ENCODE measurements at regions not wholly inside any gene's neighbourhood (a gene's known extent, or its start where the extent isn't known, plus 50 kb on each side); places are given as distances from the start of the nearest gene placed in this dataset.

DNA sequence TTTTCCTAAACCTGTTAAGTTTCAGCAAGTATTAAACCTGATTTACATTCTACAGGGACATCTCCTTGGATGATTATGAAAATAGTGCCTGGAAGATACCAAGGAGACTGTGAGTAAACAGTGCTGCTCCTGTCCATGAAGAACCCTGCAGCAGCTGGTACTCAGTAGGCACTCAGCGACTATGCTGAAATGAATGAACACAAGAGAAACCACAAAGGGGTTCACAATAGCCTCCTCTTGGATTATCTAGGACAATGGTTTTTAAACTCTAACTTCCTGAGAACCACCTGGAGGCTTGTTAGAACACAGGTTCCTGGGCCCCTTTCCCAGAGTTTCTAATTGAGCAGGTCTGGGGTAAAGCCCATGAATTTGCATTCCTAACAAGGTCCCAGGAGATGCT is 488.4 kb upstream of the UBE2E2 start (continued):
- TF ChIP-seq ZNF274 (IDR thresholded peaks at IDR 0.05; ENCODE audit: borderline replicate concordance, extremely low read depth, low read length) = no peak

DNA sequence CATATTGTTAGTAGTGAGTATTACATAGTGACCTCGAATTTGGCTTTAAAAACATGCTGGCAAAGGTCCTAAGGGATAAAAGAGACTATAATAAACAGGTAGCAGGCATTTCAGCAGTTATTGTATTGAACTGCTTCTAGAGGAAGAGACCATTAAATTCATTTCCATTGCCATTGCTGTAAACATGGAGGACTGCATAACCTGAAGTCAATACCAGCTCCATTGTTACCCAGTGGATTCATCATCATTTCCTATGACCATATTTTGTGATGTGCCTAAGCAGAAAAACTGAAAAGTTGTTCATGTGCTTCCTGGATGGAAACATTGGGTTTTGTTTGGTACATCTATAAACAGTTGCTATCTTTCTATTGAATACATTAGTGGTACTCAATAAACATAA is 482.5 kb upstream of the UBE2E2 start:
- H3K4me3 ChIP-seq (ENCODE audit: extremely low read depth in 1 of 4, insufficient read depth in 2 of 4, low read depth in 3 of 4, low read length in 4 of 4) = no peak overlapping the region
- no peak overlapping the region for H3K23ac ChIP-seq (ENCODE audit: insufficient read length)
- H3K9ac ChIP-seq (replicated peaks in 1 of 4; ENCODE audit: extremely low read depth in 1 of 4, low read depth in 3 of 4, low read length in 3 of 4) = no peak overlapping the region
- H2BK12ac ChIP-seq (ENCODE audit: low read depth, low read length) = no peak overlapping the region
- H3K27me3 ChIP-seq (replicated peaks in 1 of 4; ENCODE audit: control insufficient read depth in 3 of 4, extremely low read depth in 1 of 4, insufficient read depth in 3 of 4, low read length in 3 of 4) = no peaks in the 10 kb centered on the region
- H4K5ac ChIP-seq (ENCODE audit: insufficient read length, low read depth, low read length) = no peak overlapping the region
- H3K79me2 ChIP-seq (ENCODE audit: control insufficient read depth in 1 of 2, insufficient read depth in 2 of 2, low read length in 2 of 2) = no peaks in the 10 kb centered on the region
- H3K27ac ChIP-seq (ENCODE audit: low read depth, low read length) = no peak overlapping the region
- no peak overlapping the region for H4K8ac ChIP-seq (ENCODE audit: extremely low read depth, insufficient read depth, low read length)
- CTCF ChIA-PET (ENCODE audit: partially characterized antibody) = interaction anchor here (1.3 kb wide), 1 partner anchor 167 kb away, joined by 3 read pairs; no protein-coding TSS in a partner anchor
- DNase-seq (ENCODE audit: low read depth in 1 of 2, low spot score in 2 of 2) (no peak), FAIRE-seq (no peak)
- H2AFZ ChIP-seq (ENCODE audit: low read length) = no peak overlapping the region
- no peak overlapping the region for H3K56ac ChIP-seq (replicated peaks; ENCODE audit: insufficient read length, low read depth, low read length)
- no peak overlapping the region for H3K4ac ChIP-seq (replicated peaks; ENCODE audit: insufficient read length, low read depth, low read length)
- no peaks in the 10 kb centered on the region for H3K36me3 ChIP-seq (ENCODE audit: control insufficient read depth in 2 of 4, insufficient read depth in 4 of 4, low read length in 3 of 4)
- no peak overlapping the region for H2BK120ac ChIP-seq (replicated peaks; ENCODE audit: low read depth, low read length)
- H3K4me2 ChIP-seq (ENCODE audit: insufficient read depth in 1 of 2, low read depth in 2 of 2, low read length in 2 of 2) = no peak overlapping the region
- no peaks in the 10 kb centered on the region for H4K20me1 ChIP-seq (replicated peaks in 1 of 2; ENCODE audit: control insufficient read depth in 1 of 2, insufficient read depth in 2 of 2, low read length in 2 of 2)
- H3K4me1 ChIP-seq (replicated peaks in 1 of 4; ENCODE audit: control insufficient read depth in 3 of 4, insufficient read depth in 4 of 4, low read length in 3 of 4) = no peaks in the 10 kb centered on the region
- no peak overlapping the region for H2BK15ac ChIP-seq (ENCODE audit: low read length)
- H3K79me1 ChIP-seq (ENCODE audit: low read depth, low read length) = no peaks in the 10 kb centered on the region
- POLR2A ChIA-PET (ENCODE audit: partially characterized antibody) = no interaction called here
- 88% methylated on average over 1 of the region's 1 CpG; no CpG with 5 or more reads in 1 of the 2 experiments for WGBS, 2 experiments (ENCODE audit: extremely low coverage in 1 of 2, insufficient coverage in 1 of 2, insufficient read length in 1 of 2, insufficient replicate concordance in 2 of 2, low coverage in 1 of 2, low lambda C conversion rate in 2 of 2, missing lambda C conversion rate in 1 of 2)
- H2AK5ac ChIP-seq (ENCODE audit: low read depth, low read length) = no peak overlapping the region
- H3K18ac ChIP-seq (ENCODE audit: extremely low read depth, low read length) = no peak overlapping the region
- no peaks in the 10 kb centered on the region for H3K9me3 ChIP-seq (ENCODE audit: insufficient read depth in 2 of 2, low read depth in 1 of 2, low read length in 1 of 2)
- no peak overlapping the region for H2BK20ac ChIP-seq (ENCODE audit: low read length)
- no peak overlapping the region for H4K91ac ChIP-seq (replicated peaks; ENCODE audit: insufficient read length, low read length)
- H3K14ac ChIP-seq (ENCODE audit: insufficient read length) = no peak overlapping the region
- H3K23me2 ChIP-seq (ENCODE audit: low read depth, low read length) = no peaks in the 10 kb centered on the region; the same call in 1 of the 2 replicates
- no peak overlapping the region for H2BK5ac ChIP-seq (ENCODE audit: low read depth, low read length)
- TF ChIP-seq EP300 (IDR thresholded peaks at IDR 0.05; ENCODE audit: borderline replicate concordance in 1 of 2, low read depth in 2 of 2, low read length in 2 of 2) = no peak
- TF ChIP-seq SUZ12 (IDR thresholded peaks at IDR 0.05; ENCODE audit: low read length) = no peak
- TF ChIP-seq KDM5A (IDR thresholded peaks at IDR 0.05; ENCODE audit: low read length) = no peak
- no peak for TF ChIP-seq CHD1 (IDR thresholded peaks at IDR 0.05; ENCODE audit: low read depth, low read length)
- TF ChIP-seq SAP30 (IDR thresholded peaks at IDR 0.05; ENCODE audit: insufficient read depth, insufficient replicate concordance, low read length) = no peak
- TF ChIP-seq CTBP2 (IDR thresholded peaks at IDR 0.05; ENCODE audit: borderline replicate concordance, insufficient read depth, insufficient read length, low read length) = no peak

Data from H1 (cell line).